IMR-90 (cell line): ENCODE measurements at regions not wholly inside any gene's neighbourhood (a gene's known extent, or its start where the extent isn't known, plus 50 kb on each side); places are given as distances from the start of the nearest gene placed in this dataset.

ENCODE experiments used
- ATAC-seq: fragments of 200-7000 bp; cut with Tn5 transposase; 2 replicates; pipeline ENCODE4 v1.9.1; 2020; ENCODE audit warnings: low read depth, mild to moderate bottlenecking, moderate library complexity
- BruUV-seq: library from RNA; stranded (reverse); fragments of 400-500 nt; replicated peaks from 2 replicates; lab custom pipeline; 2021; lab: Mats Ljungman, UMichigan
- CTCF ChIA-PET: fragments of 300-600 bp; formaldehyde crosslinking; extraction: SDS; loops from one replicate; lab custom pipeline; 2021; ENCODE audit warnings: antibody characterized with exemption; lab: Yijun Ruan, JAX
- POLR2A ChIA-PET: fragments of 300-600 bp; sonication (Branson Sonifier 250); formaldehyde crosslinking; loops from one replicate; lab custom pipeline; 2022; ENCODE audit warnings: antibody characterized with exemption; ENCODE audit not compliant: unreplicated experiment; lab: Charles Lee
- DNase-seq: peaks from one replicate; pipeline ENCODE4 v3.0.0; 2013
- H2AFZ ChIP-seq: replicated peaks from 2 replicates; pipeline ENCODE3; 2013; ENCODE audit warnings: low read length, mild to moderate bottlenecking; ENCODE audit not compliant: poor library complexity
- H2AK5ac ChIP-seq: 2 replicates; pipeline ENCODE4 v1.6.1; 2013; ENCODE audit warnings: low read depth, low read length, inconsistent platforms
- H2AK9ac ChIP-seq: replicated peaks from 2 replicates; pipeline ENCODE3; 2013; ENCODE audit warnings: mild to moderate bottlenecking, low read depth, low read length, moderate library complexity; ENCODE audit not compliant: poor library complexity
- H2BK120ac ChIP-seq: 2 replicates; pipeline ENCODE4 v1.6.1; 2013; ENCODE audit warnings: low read depth, low read length, inconsistent platforms
- H2BK15ac ChIP-seq: 3 replicates; pipeline ENCODE4 v1.6.1; 2013; ENCODE audit warnings: low read depth, low read length, inconsistent platforms
- H2BK20ac ChIP-seq: 2 replicates; pipeline ENCODE4 v1.6.1; 2013; ENCODE audit warnings: low read depth, mild to moderate bottlenecking, inconsistent platforms, low read length, moderate library complexity
- H2BK5ac ChIP-seq: 2 replicates; pipeline ENCODE4 v1.6.1; 2013; ENCODE audit warnings: mild to moderate bottlenecking, low read depth, low read length, inconsistent platforms; ENCODE audit not compliant: poor library complexity, severe bottlenecking
- H3K14ac ChIP-seq: replicated peaks from 2 replicates; pipeline ENCODE4 v1.6.1; 2013; ENCODE audit warnings: low read depth, low read length, inconsistent platforms
- H3K18ac ChIP-seq: 2 replicates; pipeline ENCODE4 v1.6.1; 2013; ENCODE audit warnings: low read depth, low read length, control low read depth
- H3K23ac ChIP-seq: 2 replicates; pipeline ENCODE4 v1.6.1; 2013; ENCODE audit warnings: low read depth, low read length, inconsistent platforms
- H3K27ac ChIP-seq: 2 replicates; pipeline ENCODE4 v1.5.1; 2013; ENCODE audit warnings: mild to moderate bottlenecking, control low read depth, low read length; ENCODE audit not compliant: insufficient read depth
- H3K27me3 ChIP-seq: 2 replicates; pipeline ENCODE4 v1.6.1; 2013; ENCODE audit warnings: low read length; ENCODE audit not compliant: control insufficient read depth, insufficient read depth
- H3K36me3 ChIP-seq: 2 replicates; pipeline ENCODE4 v1.6.1; 2013; ENCODE audit warnings: low read length, mixed read lengths; ENCODE audit not compliant: control insufficient read depth, insufficient read depth
- H3K4ac ChIP-seq: 2 replicates; pipeline ENCODE4 v1.6.1; 2013; ENCODE audit warnings: low read depth, low read length, inconsistent platforms
- H3K4me1 ChIP-seq: 2 replicates; pipeline ENCODE4 v1.6.1; 2013; ENCODE audit warnings: low read length, mixed read lengths; ENCODE audit not compliant: control insufficient read depth, insufficient read depth
- H3K4me2 ChIP-seq: 2 replicates; pipeline ENCODE4 v1.6.1; 2013; ENCODE audit warnings: low read depth, mild to moderate bottlenecking, control low read depth, low read length, moderate library complexity
- H3K4me3 ChIP-seq: 2 replicates; pipeline ENCODE4 v1.5.1; 2013; ENCODE audit warnings: low read depth, mild to moderate bottlenecking, control low read depth, low read length, moderate library complexity; ENCODE audit not compliant: insufficient read depth
- H3K56ac ChIP-seq: 2 replicates; pipeline ENCODE4 v1.6.1; 2013; ENCODE audit warnings: low read length, inconsistent platforms; ENCODE audit not compliant: insufficient read depth; ENCODE audit errors: extremely low read depth
- H3K79me1 ChIP-seq, 2 experiments: 2 replicates each; pipeline ENCODE4 v1.6.1; 2013; ENCODE audit warnings: low read length in 2 of 2, inconsistent platforms in 1 of 2, low read depth in 1 of 2
- H3K9ac ChIP-seq: 2 replicates; pipeline ENCODE4 v1.6.1; 2013; ENCODE audit warnings: low read depth, low read length, control low read depth
- H3K9me1 ChIP-seq: 2 replicates; pipeline ENCODE4 v1.6.1; 2013; ENCODE audit warnings: low read length, inconsistent platforms; ENCODE audit not compliant: insufficient read depth
- H3K9me3 ChIP-seq: 2 replicates; pipeline ENCODE4 v1.6.1; 2013; ENCODE audit warnings: low read length; ENCODE audit not compliant: control insufficient read depth, insufficient read depth
- H4K20me1 ChIP-seq: 2 replicates; pipeline ENCODE4 v1.6.1; 2013; ENCODE audit warnings: low read length, inconsistent platforms; ENCODE audit not compliant: insufficient read depth
- H4K5ac ChIP-seq: 2 replicates; pipeline ENCODE4 v1.6.1; 2013; ENCODE audit warnings: mild to moderate bottlenecking, low read depth, low read length, control low read depth
- H4K8ac ChIP-seq, 2 experiments: 2 replicates each; pipeline ENCODE4 v1.6.1; 2013; ENCODE audit warnings: low read depth in 2 of 2, low read length in 2 of 2, control low read depth in 1 of 2, inconsistent platforms in 1 of 2
- H4K91ac ChIP-seq: 2 replicates; pipeline ENCODE4 v1.6.1; 2013; ENCODE audit warnings: low read depth, low read length, inconsistent platforms; ENCODE audit not compliant: insufficient read depth
- MXI1 ChIP-seq: IDR thresholded peaks from 2 replicates; pipeline ENCODE4 v1.6.1; 2012; ENCODE audit warnings: low read depth, mild to moderate bottlenecking, low read length, moderate library complexity, borderline replicate concordance
- WGBS, 2 experiments: methylation state at CpG; one replicate each; pipeline versions ENCODE4 v1.1.5 to v1.1.7; 2013; ENCODE audit warnings: missing lambda C conversion rate in 2 of 2; ENCODE audit not compliant: insufficient read length in 1 of 2; ENCODE audit errors: extremely low coverage in 2 of 2; 5-methylcytosine and 5-hydroxymethylcytosine counted together
- dilution Hi-C: fragments of 300-500 bp; cut with HindIII; formaldehyde crosslinking; loops from one replicate; pipeline ENCODE4 v1.14.3; 2018; ENCODE audit warnings: low sequenced_read_pairs; ENCODE audit not compliant: unreplicated experiment
- in situ Hi-C: fragments of 300-500 bp; cut with MboI; formaldehyde crosslinking; loops from 3 replicates; pipeline ENCODE4 v1.14.3; 2019; ENCODE audit warnings: low sequenced_read_pairs, inconsistent platforms, mixed read lengths
- intact Hi-C: fragments of 100-400 bp; cut with micrococcal nuclease; formaldehyde crosslinking; loops from 2 replicates; pipeline ENCODE4 v1.10.0; 2022

DNA sequence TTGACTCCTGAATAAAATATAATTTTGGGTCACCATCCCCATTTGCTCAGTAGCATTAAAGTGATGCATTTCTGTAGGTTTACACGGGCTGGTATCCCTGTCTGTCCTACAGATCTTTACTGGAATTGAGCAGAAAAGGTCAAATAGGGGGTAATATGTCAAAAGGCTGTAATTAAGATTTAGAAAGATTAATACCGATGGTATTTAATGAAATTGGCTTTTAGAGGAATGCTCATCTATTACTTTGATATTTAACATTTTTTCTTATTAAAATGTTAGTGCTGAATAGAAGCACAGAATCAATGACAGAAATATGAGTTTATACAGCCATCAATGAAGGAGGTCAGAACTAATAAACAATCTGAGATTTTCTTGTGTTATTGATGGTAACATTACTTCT, 1762.2 kb upstream of the WWC1 start:
- Histone ChIP-seq H2BK5ac (no peak overlapping the region), H3K4me1 (no peaks in the 10 kb centered on the region), H2AK5ac (no peak overlapping the region), H4K20me1 (no peaks in the 10 kb centered on the region), H3K9me1 (no peaks in the 10 kb centered on the region), H4K91ac (no peak overlapping the region), H3K27ac (no peak overlapping the region), H4K5ac (no peak overlapping the region), H2BK120ac (no peak overlapping the region), H4K8ac (no peak overlapping the region), H2BK20ac (no peak overlapping the region), H3K4me2 (no peak overlapping the region), H3K23ac (no peak overlapping the region), H3K14ac (no peak overlapping the region), H3K27me3 (no peaks in the 10 kb centered on the region), H3K4me3 (no peak overlapping the region), H3K36me3 (no peaks in the 10 kb centered on the region), H3K18ac (no peak overlapping the region), H2AFZ (no peak overlapping the region), H2AK9ac (no peak overlapping the region), H3K56ac (no peak overlapping the region), H3K9ac (no peak overlapping the region), H3K79me1 (no peaks in the 10 kb centered on the region), H2BK15ac (no peak overlapping the region), H3K9me3 (peaks cover 8% of the 10 kb centered on the region), H3K4ac (no peak overlapping the region)
- ChIA-PET CTCF (no interaction called here), POLR2A (no interaction called here)
- in situ Hi-C loops (no loop called here), dilution Hi-C loops (no loop called here), intact Hi-C loops (no loop called here)
- TF ChIP-seq MXI1 = no peak
- ATAC-seq (no peak), DNase-seq (no peak)
- WGBS, 2 experiments = no CpG with 5 or more reads among the region's 2 CpGs
- no TSS peak for BruUV-seq
